ENCODE measurements at regions not wholly inside any gene's neighbourhood (a gene's known extent, or its start where the extent isn't known, plus 50 kb on each side); places are given as distances from the start of the nearest gene placed in this dataset.

GRCh38 chr2:199199797-199200196, 257.9 kb downstream of the SATB2 start:
- Mint-ChIP-seq H3K4me3 (no peak overlapping the region), H3K4me1 (no peaks in the 10 kb centered on the region), H3K27me3 (ENCODE audit: low read depth) (no peaks in the 10 kb centered on the region), H3K27ac (no peak overlapping the region), H3K36me3 (ENCODE audit: low read depth) (no peaks in the 10 kb centered on the region), H3K9me3 (no peaks in the 10 kb centered on the region)
- TF ChIP-seq CTCF (IDR thresholded peaks at IDR 0.05; ENCODE audit: unreplicated experiment in 3 of 3) = no peak

- Mint-ChIP-seq H3K4me1 (no peaks in the 10 kb centered on the region), H3K9me3 (no peaks in the 10 kb centered on the region), H3K36me3 (ENCODE audit: low read depth) (no peaks in the 10 kb centered on the region), H3K27ac (no peak overlapping the region), H3K4me3 (no peak overlapping the region), H3K27me3 (ENCODE audit: low read depth) (no peaks in the 10 kb centered on the region)
- TF ChIP-seq CTCF (IDR thresholded peaks at IDR 0.05; ENCODE audit: unreplicated experiment in 3 of 3) = no peak
Observed at GRCh38 chr2:199197448-199197847, 260.3 kb downstream of the SATB2 start.

- H3K4me1 Mint-ChIP-seq = no peaks in the 10 kb centered on the region
- no peak for TF ChIP-seq CTCF (IDR thresholded peaks at IDR 0.05; ENCODE audit: unreplicated experiment in 3 of 3)
- no peak overlapping the region for H3K4me3 Mint-ChIP-seq
- no peaks in the 10 kb centered on the region for H3K9me3 Mint-ChIP-seq
- H3K27ac Mint-ChIP-seq = no peak overlapping the region
- no peaks in the 10 kb centered on the region for H3K36me3 Mint-ChIP-seq (ENCODE audit: low read depth)
- no peaks in the 10 kb centered on the region for H3K27me3 Mint-ChIP-seq (ENCODE audit: low read depth)
Observed at GRCh38 chr2:199196686-199197085, 261.1 kb downstream of the SATB2 start.

- no peak for TF ChIP-seq CTCF (IDR thresholded peaks at IDR 0.05; ENCODE audit: unreplicated experiment in 3 of 3)
- Mint-ChIP-seq H3K27me3 (ENCODE audit: low read depth) (no peaks in the 10 kb centered on the region), H3K4me1 (no peaks in the 10 kb centered on the region)
Observed at GRCh38 chr2:199195927-199196502, 261.7 kb downstream of the SATB2 start.

GRCh38 chr2:199191461-199191860, 266.3 kb downstream of the SATB2 start:
- H3K9me3 Mint-ChIP-seq = no peaks in the 10 kb centered on the region
- no peak overlapping the region for H3K27ac Mint-ChIP-seq
- no peak for TF ChIP-seq CTCF (IDR thresholded peaks at IDR 0.05; ENCODE audit: unreplicated experiment in 3 of 3)
- no peaks in the 10 kb centered on the region for H3K4me1 Mint-ChIP-seq
- no peak overlapping the region for H3K4me3 Mint-ChIP-seq
- no peaks in the 10 kb centered on the region for H3K27me3 Mint-ChIP-seq (ENCODE audit: low read depth)
- H3K36me3 Mint-ChIP-seq (ENCODE audit: low read depth) = no peaks in the 10 kb centered on the region

More at GRCh38 chr2:199195927-199196502, 261.7 kb downstream of the SATB2 start:
- H3K4me3 Mint-ChIP-seq = no peak overlapping the region
- H3K9me3 Mint-ChIP-seq = no peaks in the 10 kb centered on the region
- H3K27ac Mint-ChIP-seq = no peak overlapping the region
- H3K36me3 Mint-ChIP-seq (ENCODE audit: low read depth) = no peaks in the 10 kb centered on the region

GRCh38 chr2:199189229-199189628, 268.5 kb downstream of the SATB2 start:
- Mint-ChIP-seq H3K4me1 (no peaks in the 10 kb centered on the region), H3K4me3 (no peak overlapping the region), H3K9me3 (no peaks in the 10 kb centered on the region), H3K36me3 (ENCODE audit: low read depth) (no peaks in the 10 kb centered on the region), H3K27me3 (ENCODE audit: low read depth) (peaks cover 4% of the 10 kb centered on the region), H3K27ac (no peak overlapping the region)
- no peak for TF ChIP-seq CTCF (IDR thresholded peaks at IDR 0.05; ENCODE audit: unreplicated experiment in 3 of 3)
